GM21576 (cell line): ENCODE measurements at regions not wholly inside any gene's neighbourhood (a gene's known extent, or its start where the extent isn't known, plus 50 kb on each side); places are given as distances from the start of the nearest gene placed in this dataset.

Experiments
- ATAC-seq: cut with Tn5 transposase; IDR thresholded peaks from one replicate; pipeline ENCODE4 v1.9.1; 2021; ENCODE audit warnings: mild to moderate bottlenecking, moderate library complexity; ENCODE audit not compliant: unreplicated experiment

DNA sequence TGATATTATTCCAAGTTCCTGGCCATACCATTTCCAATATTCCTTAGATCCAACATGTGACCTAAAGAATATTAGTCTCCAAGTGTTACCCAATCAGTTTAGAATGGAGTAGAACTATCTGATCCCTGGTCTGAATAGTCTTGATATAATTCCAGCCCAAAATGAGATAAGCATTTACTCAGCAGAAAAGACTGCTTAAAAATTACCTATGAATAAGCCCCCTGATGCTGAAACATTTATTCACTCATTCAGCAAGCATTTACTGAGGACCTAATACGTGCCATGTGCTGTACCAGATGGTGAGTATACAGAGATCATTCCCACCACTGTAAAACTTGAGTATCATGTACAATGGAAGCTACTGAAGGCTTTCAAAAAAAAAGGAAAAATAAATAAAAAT is 157.0 kb downstream of the FAM114A2 start:
- no peak for ATAC-seq

DNA sequence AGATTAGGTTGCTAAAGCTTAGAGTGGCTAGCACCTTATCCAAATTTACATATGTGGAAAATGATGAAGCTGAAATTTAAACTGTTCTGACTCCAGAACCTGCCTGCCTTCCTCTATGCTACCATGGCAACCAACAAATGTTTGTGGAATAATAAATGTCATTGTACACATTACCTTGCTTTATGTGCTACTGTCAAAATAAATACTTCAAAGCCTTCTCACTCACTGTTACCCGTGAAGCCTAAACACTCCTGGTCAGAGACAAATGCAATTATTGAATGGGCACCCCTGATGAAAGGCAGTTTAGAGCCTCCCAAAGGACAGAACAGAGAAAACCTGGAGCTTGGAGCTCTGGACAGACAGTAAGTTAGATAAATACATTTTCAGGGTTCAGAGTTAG is 158.6 kb downstream of the FAM114A2 start:
- ATAC-seq, result no peak

DNA sequence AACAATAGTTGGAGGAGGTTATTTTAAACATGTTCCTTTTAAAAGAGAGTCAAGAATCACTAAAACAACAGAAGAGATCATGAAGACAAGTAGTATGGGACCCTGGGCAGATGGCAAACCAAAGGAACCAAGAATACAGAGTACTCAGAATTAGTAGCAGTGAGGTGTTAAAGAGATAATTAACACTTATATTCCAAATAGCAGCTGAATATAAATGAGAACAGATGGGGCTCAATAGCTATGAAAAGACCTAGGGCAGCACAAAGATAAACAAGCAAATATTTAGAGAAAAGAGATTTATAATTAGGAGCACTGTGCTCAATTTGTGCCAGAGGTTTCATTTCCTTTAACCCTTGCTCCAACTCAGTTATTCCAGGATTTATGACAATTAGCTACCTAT is 159.1 kb downstream of the FAM114A2 start:
- ATAC-seq, result no peak

DNA sequence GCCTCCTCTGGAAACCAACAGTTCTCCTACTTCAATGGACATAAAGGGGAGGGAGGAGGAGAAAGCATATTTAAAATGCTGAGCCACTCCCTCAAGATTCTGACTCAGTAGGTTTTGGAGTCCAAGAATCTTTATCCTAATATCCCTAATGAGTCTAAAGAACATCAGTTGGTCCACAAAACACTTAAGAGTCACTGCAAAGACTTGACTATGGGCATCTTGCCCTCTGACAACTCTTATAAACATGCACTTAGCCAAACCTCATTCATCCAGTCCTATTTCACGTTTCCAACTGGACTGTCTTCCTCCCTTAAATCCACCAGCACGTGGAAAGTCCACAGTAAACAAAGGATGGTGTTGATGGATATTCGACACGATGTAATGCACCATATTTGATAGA is 172.5 kb downstream of the FAM114A2 start:
- no peak for ATAC-seq

DNA sequence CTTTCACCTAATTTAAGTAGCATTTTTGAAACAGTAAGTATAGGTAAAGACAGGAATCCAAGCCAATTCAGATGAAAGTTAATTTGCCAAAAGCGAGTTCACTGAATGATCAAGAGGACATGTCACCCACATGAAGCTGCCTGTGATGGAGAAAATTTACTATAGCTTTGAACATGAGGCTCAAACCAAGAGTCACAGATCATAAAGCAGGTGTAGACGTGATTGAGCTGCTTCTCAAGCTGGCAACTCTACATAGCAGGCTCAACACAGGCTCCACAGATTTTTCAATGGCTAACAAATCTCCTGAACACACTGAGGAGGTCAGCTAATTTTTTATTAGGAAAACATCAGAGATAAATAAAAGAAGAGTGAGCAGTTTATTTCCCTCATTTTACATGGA is 173.7 kb downstream of the FAM114A2 start:
- ATAC-seq, result no peak

DNA sequence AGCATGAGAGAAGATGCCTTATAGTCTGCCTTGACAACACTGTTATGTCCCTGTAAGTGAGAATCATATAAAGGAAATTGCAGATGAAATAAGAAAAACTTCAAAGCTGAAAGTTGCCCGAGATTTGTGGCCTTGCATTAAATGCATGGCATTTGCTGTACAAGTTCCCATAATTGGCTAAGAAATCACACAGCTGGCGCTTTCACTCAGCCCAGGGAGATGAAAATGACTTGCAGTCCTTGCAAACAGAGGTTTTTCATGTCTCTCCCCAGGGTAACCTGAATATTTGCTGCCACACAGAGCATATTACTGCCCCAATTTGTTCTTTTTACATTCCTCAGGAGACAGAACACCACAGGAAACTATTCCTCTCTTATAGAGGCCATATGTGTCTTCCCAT is 174.8 kb downstream of the FAM114A2 start:
- ATAC-seq, result no peak
